Kidney epithelial cell (primary cell): ENCODE measurements at regions not wholly inside any gene's neighbourhood (a gene's known extent, or its start where the extent isn't known, plus 50 kb on each side); places are given as distances from the start of the nearest gene placed in this dataset.

Experiments used
- DNase-seq: peaks from one replicate; pipeline ENCODE4 v3.0.0-alpha.2; 2010; ENCODE audit warnings: low read depth
- H3K27me3 ChIP-seq: 2 replicates; pipeline ENCODE4 v1.6.0; 2011; ENCODE audit warnings: low read length; ENCODE audit not compliant: control insufficient read depth, insufficient read depth
- H3K36me3 ChIP-seq: 2 replicates; pipeline ENCODE4 v1.5.1; 2011; ENCODE audit warnings: low read length; ENCODE audit not compliant: control insufficient read depth, insufficient read depth
- H3K4me3 ChIP-seq: 2 replicates; pipeline ENCODE4 v1.5.1; 2011; ENCODE audit warnings: low read depth, mild to moderate bottlenecking, control low read depth, low read length
- TF ChIP-seq, protein P1 (sequence below): IDR thresholded peaks from 2 replicates; pipeline ENCODE4 v1.5.1; 2011; ENCODE audit warnings: mild to moderate bottlenecking, moderate library complexity, low read length, control low read depth, inconsistent platforms; ENCODE audit not compliant: insufficient read depth, poor library complexity, severe bottlenecking

DNA sequence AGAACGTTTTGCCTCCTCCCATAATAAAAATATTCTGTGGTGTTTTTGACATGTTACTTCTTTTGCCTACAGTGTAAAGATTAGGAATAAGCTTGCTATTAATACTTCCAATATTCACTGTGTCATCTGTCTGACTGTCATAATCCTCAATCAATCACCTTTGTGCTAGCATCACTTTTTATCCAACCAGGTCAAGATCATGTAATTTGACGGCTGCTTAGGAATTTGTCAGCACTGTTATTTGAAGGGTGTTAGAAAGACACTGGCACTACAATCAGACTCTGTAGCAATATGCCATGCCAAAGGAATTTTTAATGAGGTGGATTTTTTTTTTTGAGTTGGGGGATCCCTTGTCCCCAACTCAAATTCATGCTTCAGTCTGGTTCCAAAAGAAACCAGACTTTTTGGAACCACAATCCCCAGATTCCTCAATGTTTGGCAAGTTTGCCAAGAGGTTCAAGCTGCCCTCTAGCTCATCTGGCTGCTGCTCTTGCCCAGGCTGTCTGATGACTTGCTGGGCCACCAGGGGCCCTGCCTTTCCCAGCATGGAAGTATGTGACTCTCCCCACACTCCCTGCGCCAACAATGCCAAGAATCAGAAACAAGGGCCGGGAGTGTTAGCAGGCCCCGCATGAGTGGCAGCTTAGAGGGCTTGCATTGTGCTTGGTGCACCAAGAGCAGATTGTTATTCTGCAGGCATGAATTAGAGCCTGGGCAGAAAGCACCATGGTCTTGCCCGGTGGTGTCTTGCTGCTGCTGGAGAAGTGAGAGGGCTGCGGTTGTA lies 58.6 kb upstream of the TSC22D2 start:
- Histone ChIP-seq H3K27me3 (no peaks in the 10 kb centered on the region), H3K36me3 (no peaks in the 10 kb centered on the region), H3K4me3 (no peak overlapping the region)
- no peak for DNase-seq
- TF ChIP-seq, protein P1, sequence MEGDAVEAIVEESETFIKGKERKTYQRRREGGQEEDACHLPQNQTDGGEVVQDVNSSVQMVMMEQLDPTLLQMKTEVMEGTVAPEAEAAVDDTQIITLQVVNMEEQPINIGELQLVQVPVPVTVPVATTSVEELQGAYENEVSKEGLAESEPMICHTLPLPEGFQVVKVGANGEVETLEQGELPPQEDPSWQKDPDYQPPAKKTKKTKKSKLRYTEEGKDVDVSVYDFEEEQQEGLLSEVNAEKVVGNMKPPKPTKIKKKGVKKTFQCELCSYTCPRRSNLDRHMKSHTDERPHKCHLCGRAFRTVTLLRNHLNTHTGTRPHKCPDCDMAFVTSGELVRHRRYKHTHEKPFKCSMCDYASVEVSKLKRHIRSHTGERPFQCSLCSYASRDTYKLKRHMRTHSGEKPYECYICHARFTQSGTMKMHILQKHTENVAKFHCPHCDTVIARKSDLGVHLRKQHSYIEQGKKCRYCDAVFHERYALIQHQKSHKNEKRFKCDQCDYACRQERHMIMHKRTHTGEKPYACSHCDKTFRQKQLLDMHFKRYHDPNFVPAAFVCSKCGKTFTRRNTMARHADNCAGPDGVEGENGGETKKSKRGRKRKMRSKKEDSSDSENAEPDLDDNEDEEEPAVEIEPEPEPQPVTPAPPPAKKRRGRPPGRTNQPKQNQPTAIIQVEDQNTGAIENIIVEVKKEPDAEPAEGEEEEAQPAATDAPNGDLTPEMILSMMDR: no peak

DNA sequence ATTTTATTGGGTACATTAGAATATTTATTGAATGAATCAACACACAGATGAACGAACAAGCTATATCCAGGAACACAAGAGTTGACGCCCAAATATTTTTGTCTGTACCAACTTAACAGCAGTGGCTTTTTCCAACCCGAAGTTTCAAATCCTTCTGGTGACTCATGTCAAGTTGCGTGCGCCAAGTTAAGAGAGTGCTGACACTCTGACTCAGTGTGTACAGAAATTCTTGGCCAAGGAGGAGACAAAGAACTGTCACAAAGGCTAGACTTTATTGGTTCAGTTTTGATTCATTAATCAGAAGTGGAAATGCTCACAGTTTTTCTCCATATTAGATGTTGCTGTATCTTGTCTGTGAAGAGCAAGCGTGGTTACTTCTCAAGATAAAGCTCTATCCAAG lies 59.6 kb upstream of the TSC22D2 start:
- TF ChIP-seq, protein P1: no peak
- Histone ChIP-seq H3K27me3 (no peaks in the 10 kb centered on the region), H3K4me3 (no peak overlapping the region), H3K36me3 (no peaks in the 10 kb centered on the region)
- peak; percentile 71 for DNase-seq

DNA sequence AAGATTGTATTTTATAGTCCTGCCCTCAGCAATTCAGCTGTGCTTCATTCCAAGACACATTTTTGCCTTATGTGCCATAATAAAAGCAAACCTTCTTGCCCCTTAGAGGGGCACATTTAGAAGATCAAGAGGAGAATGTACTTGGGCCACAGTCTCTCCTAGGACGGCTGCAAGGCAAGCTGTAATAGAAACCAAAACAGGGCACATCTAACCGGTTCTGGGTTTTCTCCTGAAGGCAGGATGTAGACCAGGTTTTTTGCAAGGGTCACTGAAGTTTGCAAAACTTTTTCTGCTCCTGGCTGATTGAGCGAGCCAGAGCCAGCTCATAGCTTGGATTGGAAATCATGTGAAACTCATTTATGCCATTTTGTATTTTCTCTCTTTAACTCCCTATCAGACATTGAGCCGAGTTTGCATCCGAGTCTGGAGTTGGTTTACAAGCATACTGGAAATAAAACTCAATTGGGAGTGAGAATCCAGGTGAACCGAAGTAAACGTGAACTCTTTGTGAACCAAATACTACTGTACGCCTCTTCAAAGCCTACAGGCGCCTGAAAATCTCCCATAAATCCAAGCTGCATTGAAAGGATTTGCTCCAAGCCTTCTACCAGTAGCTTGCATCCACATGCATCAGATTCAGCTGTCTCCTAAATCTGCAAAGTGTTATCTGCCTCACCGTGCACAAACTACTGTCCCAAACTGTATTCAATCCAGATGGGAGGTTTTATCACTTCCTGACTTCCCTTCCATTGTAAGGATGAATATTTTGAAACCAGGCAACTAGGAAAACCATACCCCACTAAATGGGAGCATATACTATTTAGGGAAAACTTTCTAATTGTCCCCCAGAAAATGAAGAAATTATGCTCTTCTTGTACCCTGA lies 60.9 kb upstream of the TSC22D2 start:
- Histone ChIP-seq H3K36me3 (no peaks in the 10 kb centered on the region), H3K4me3 (no peak overlapping the region), H3K27me3 (no peaks in the 10 kb centered on the region)
- DNase-seq: no peak
- TF ChIP-seq, protein P1: no peak

DNA sequence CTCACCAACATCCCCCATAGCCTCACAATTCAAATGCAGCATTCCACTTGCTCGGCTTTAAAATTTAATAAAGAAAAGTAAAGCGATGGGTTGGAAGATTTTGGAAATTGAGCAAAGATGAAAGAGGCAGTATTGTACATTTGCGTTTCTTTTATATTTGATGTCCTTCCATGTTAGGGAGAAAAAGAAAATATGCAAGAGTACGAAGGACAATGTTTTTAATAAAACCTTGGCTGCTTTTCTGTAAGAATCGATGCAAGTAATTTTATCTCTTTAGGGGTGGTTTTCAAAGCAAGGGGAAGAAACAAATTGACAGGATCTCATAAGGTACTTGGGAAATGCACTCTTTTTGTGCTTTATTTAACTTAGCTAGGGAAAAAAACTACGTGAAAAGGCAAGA lies 61.8 kb upstream of the TSC22D2 start:
- TF ChIP-seq, protein P1: no peak
- DNase-seq: no peak

DNA sequence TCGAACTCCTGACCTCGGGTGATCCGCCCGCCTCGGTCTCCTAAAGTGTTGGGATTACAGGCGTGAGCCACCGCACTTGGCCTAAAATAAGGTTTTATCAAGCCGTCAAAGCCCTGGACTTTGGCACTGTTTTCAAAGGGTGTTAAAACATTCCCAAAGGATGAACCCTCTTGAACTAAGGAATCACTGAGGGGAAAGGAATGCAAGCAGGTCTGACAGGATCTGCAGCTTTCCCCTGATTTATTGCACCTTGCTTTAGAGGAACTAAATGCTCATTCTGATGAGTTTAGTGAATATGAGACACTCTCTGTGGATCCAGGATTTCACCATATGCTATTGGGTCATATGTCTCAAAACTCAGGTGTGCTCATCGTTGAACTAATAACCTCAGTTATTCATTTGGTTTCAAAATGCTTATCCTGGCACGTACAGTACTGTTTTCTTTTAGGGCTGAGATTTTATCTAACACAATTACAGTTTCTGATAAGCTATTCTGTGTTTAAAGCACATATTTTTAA lies 63.0 kb upstream of the TSC22D2 start:
- no peaks in the 10 kb centered on the region for H3K27me3 ChIP-seq
- no peaks in the 10 kb centered on the region for H3K36me3 ChIP-seq
- TF ChIP-seq, protein P1: no peak
- H3K4me3 ChIP-seq: no peak overlapping the region
- peak; percentile 67 for DNase-seq

More for the DNA sequence above, 61.8 kb upstream of the TSC22D2 start:
- H3K36me3 ChIP-seq: no peaks in the 10 kb centered on the region
- H3K4me3 ChIP-seq: no peak overlapping the region
- H3K27me3 ChIP-seq: no peaks in the 10 kb centered on the region
